IMR-90 (cell line): ENCODE measurements at regions not wholly inside any gene's neighbourhood (a gene's known extent, or its start where the extent isn't known, plus 50 kb on each side); places are given as distances from the start of the nearest gene placed in this dataset.

ENCODE experiments used
- ATAC-seq: fragments of 200-7000 bp; cut with Tn5 transposase; 2 replicates; pipeline ENCODE4 v1.9.1; 2020; ENCODE audit warnings: low read depth, mild to moderate bottlenecking, moderate library complexity
- BruUV-seq: library from RNA; stranded (reverse); fragments of 400-500 nt; replicated peaks from 2 replicates; lab custom pipeline; 2021; lab: Mats Ljungman, UMichigan
- CTCF ChIA-PET: fragments of 300-600 bp; formaldehyde crosslinking; extraction: SDS; loops from one replicate; lab custom pipeline; 2021; ENCODE audit warnings: antibody characterized with exemption; lab: Yijun Ruan, JAX
- POLR2A ChIA-PET: fragments of 300-600 bp; sonication (Branson Sonifier 250); formaldehyde crosslinking; loops from one replicate; lab custom pipeline; 2022; ENCODE audit warnings: antibody characterized with exemption; ENCODE audit not compliant: unreplicated experiment; lab: Charles Lee
- DNase-seq: peaks from one replicate; pipeline ENCODE4 v3.0.0; 2013
- H2AFZ ChIP-seq: replicated peaks from 2 replicates; pipeline ENCODE3; 2013; ENCODE audit warnings: low read length, mild to moderate bottlenecking; ENCODE audit not compliant: poor library complexity
- H2AK5ac ChIP-seq: 2 replicates; pipeline ENCODE4 v1.6.1; 2013; ENCODE audit warnings: low read depth, low read length, inconsistent platforms
- H2AK9ac ChIP-seq: replicated peaks from 2 replicates; pipeline ENCODE3; 2013; ENCODE audit warnings: mild to moderate bottlenecking, low read depth, low read length, moderate library complexity; ENCODE audit not compliant: poor library complexity
- H2BK120ac ChIP-seq: 2 replicates; pipeline ENCODE4 v1.6.1; 2013; ENCODE audit warnings: low read depth, low read length, inconsistent platforms
- H2BK15ac ChIP-seq: 3 replicates; pipeline ENCODE4 v1.6.1; 2013; ENCODE audit warnings: low read depth, low read length, inconsistent platforms
- H2BK20ac ChIP-seq: 2 replicates; pipeline ENCODE4 v1.6.1; 2013; ENCODE audit warnings: low read depth, mild to moderate bottlenecking, inconsistent platforms, low read length, moderate library complexity
- H2BK5ac ChIP-seq: 2 replicates; pipeline ENCODE4 v1.6.1; 2013; ENCODE audit warnings: mild to moderate bottlenecking, low read depth, low read length, inconsistent platforms; ENCODE audit not compliant: poor library complexity, severe bottlenecking
- H3K14ac ChIP-seq: replicated peaks from 2 replicates; pipeline ENCODE4 v1.6.1; 2013; ENCODE audit warnings: low read depth, low read length, inconsistent platforms
- H3K18ac ChIP-seq: 2 replicates; pipeline ENCODE4 v1.6.1; 2013; ENCODE audit warnings: low read depth, low read length, control low read depth
- H3K23ac ChIP-seq: 2 replicates; pipeline ENCODE4 v1.6.1; 2013; ENCODE audit warnings: low read depth, low read length, inconsistent platforms
- H3K27ac ChIP-seq: 2 replicates; pipeline ENCODE4 v1.5.1; 2013; ENCODE audit warnings: mild to moderate bottlenecking, control low read depth, low read length; ENCODE audit not compliant: insufficient read depth
- H3K27me3 ChIP-seq: 2 replicates; pipeline ENCODE4 v1.6.1; 2013; ENCODE audit warnings: low read length; ENCODE audit not compliant: control insufficient read depth, insufficient read depth
- H3K36me3 ChIP-seq: 2 replicates; pipeline ENCODE4 v1.6.1; 2013; ENCODE audit warnings: low read length, mixed read lengths; ENCODE audit not compliant: control insufficient read depth, insufficient read depth
- H3K4ac ChIP-seq: 2 replicates; pipeline ENCODE4 v1.6.1; 2013; ENCODE audit warnings: low read depth, low read length, inconsistent platforms
- H3K4me1 ChIP-seq: 2 replicates; pipeline ENCODE4 v1.6.1; 2013; ENCODE audit warnings: low read length, mixed read lengths; ENCODE audit not compliant: control insufficient read depth, insufficient read depth
- H3K4me2 ChIP-seq: 2 replicates; pipeline ENCODE4 v1.6.1; 2013; ENCODE audit warnings: low read depth, mild to moderate bottlenecking, control low read depth, low read length, moderate library complexity
- H3K4me3 ChIP-seq: 2 replicates; pipeline ENCODE4 v1.5.1; 2013; ENCODE audit warnings: low read depth, mild to moderate bottlenecking, control low read depth, low read length, moderate library complexity; ENCODE audit not compliant: insufficient read depth
- H3K56ac ChIP-seq: 2 replicates; pipeline ENCODE4 v1.6.1; 2013; ENCODE audit warnings: low read length, inconsistent platforms; ENCODE audit not compliant: insufficient read depth; ENCODE audit errors: extremely low read depth
- H3K79me1 ChIP-seq, 2 experiments: 2 replicates each; pipeline ENCODE4 v1.6.1; 2013; ENCODE audit warnings: low read length in 2 of 2, inconsistent platforms in 1 of 2, low read depth in 1 of 2
- H3K9ac ChIP-seq: 2 replicates; pipeline ENCODE4 v1.6.1; 2013; ENCODE audit warnings: low read depth, low read length, control low read depth
- H3K9me1 ChIP-seq: 2 replicates; pipeline ENCODE4 v1.6.1; 2013; ENCODE audit warnings: low read length, inconsistent platforms; ENCODE audit not compliant: insufficient read depth
- H3K9me3 ChIP-seq: 2 replicates; pipeline ENCODE4 v1.6.1; 2013; ENCODE audit warnings: low read length; ENCODE audit not compliant: control insufficient read depth, insufficient read depth
- H4K20me1 ChIP-seq: 2 replicates; pipeline ENCODE4 v1.6.1; 2013; ENCODE audit warnings: low read length, inconsistent platforms; ENCODE audit not compliant: insufficient read depth
- H4K5ac ChIP-seq: 2 replicates; pipeline ENCODE4 v1.6.1; 2013; ENCODE audit warnings: mild to moderate bottlenecking, low read depth, low read length, control low read depth
- H4K8ac ChIP-seq, 2 experiments: 2 replicates each; pipeline ENCODE4 v1.6.1; 2013; ENCODE audit warnings: low read depth in 2 of 2, low read length in 2 of 2, control low read depth in 1 of 2, inconsistent platforms in 1 of 2
- H4K91ac ChIP-seq: 2 replicates; pipeline ENCODE4 v1.6.1; 2013; ENCODE audit warnings: low read depth, low read length, inconsistent platforms; ENCODE audit not compliant: insufficient read depth
- CEBPB ChIP-seq: IDR thresholded peaks from 2 replicates; pipeline ENCODE4 v1.6.1; 2012; ENCODE audit warnings: low read depth, low read length, improper control_type of control experiment
- ELK1 ChIP-seq: fragments of 150-350 bp; IDR thresholded peaks from 2 replicates; pipeline ENCODE4 v1.6.1; 2016; ENCODE audit warnings: low read depth, mild to moderate bottlenecking, low read length, moderate library complexity, borderline replicate concordance
- MAZ ChIP-seq: IDR thresholded peaks from 2 replicates; pipeline ENCODE4 v1.6.1; 2012; ENCODE audit warnings: low read depth, mild to moderate bottlenecking, low read length, improper control_type of control experiment, moderate library complexity, borderline replicate concordance
- NFE2L2 ChIP-seq: fragments of 150-350 bp; IDR thresholded peaks from 2 replicates; pipeline ENCODE4 v1.6.1; 2016; ENCODE audit warnings: low read depth, mild to moderate bottlenecking, low read length
- SMC3 ChIP-seq: fragments of 150-350 bp; IDR thresholded peaks from 2 replicates; pipeline ENCODE4 v1.6.1; 2016; ENCODE audit warnings: low read depth, mild to moderate bottlenecking, antibody characterized with exemption, low read length, moderate library complexity
- dilution Hi-C: fragments of 300-500 bp; cut with HindIII; formaldehyde crosslinking; loops from one replicate; pipeline ENCODE4 v1.14.3; 2018; ENCODE audit warnings: low sequenced_read_pairs; ENCODE audit not compliant: unreplicated experiment
- in situ Hi-C: fragments of 300-500 bp; cut with MboI; formaldehyde crosslinking; loops from 3 replicates; pipeline ENCODE4 v1.14.3; 2019; ENCODE audit warnings: low sequenced_read_pairs, inconsistent platforms, mixed read lengths
- intact Hi-C: fragments of 100-400 bp; cut with micrococcal nuclease; formaldehyde crosslinking; loops from 2 replicates; pipeline ENCODE4 v1.10.0; 2022

GRCh38 chr4:153966641-153967040, 177.8 kb upstream of the SFRP2 start:
- intact Hi-C loops, result no loop called here
- ChIA-PET CTCF (no interaction called here), POLR2A (no interaction called here)
- ATAC-seq, result no peak
- Histone ChIP-seq H3K36me3 (no peaks in the 10 kb centered on the region), H3K56ac (no peak overlapping the region), H2BK20ac (no peak overlapping the region), H2AK9ac (no peak overlapping the region), H4K20me1 (no peaks in the 10 kb centered on the region), H3K23ac (no peak overlapping the region), H2BK120ac (no peak overlapping the region), H4K8ac (no peak overlapping the region), H2BK15ac (no peak overlapping the region), H3K4me3 (no peak overlapping the region), H3K27ac (no peak overlapping the region), H3K4ac (no peak overlapping the region), H2AFZ (no peak overlapping the region), H3K9me3 (peaks cover 4% of the 10 kb centered on the region; the same call in 1 of the 2 replicates), H3K14ac (no peak overlapping the region), H4K5ac (no peak overlapping the region), H3K9me1 (no peaks in the 10 kb centered on the region), H2BK5ac (no peak overlapping the region), H3K4me1 (no peaks in the 10 kb centered on the region), H4K91ac (no peak overlapping the region), H3K18ac (no peak overlapping the region), H2AK5ac (no peak overlapping the region), H3K9ac (no peak overlapping the region), H3K79me1 (no peaks in the 10 kb centered on the region), H3K4me2 (no peak overlapping the region), H3K27me3 (no peaks in the 10 kb centered on the region)
- DNase-seq, result no peak
- BruUV-seq, result no TSS peak
- TF ChIP-seq ELK1 (no peak), MAZ (no peak), CEBPB (no peak), NFE2L2 (no peak), SMC3 (no peak)
- dilution Hi-C loops, result no loop called here
- in situ Hi-C loops, result no loop called here
